IMR-90 (cell line): ENCODE measurements at regions not wholly inside any gene's neighbourhood (a gene's known extent, or its start where the extent isn't known, plus 50 kb on each side); places are given as distances from the start of the nearest gene placed in this dataset.

Experiments
- ATAC-seq: fragments of 200-7000 bp; cut with Tn5 transposase; 2 replicates; pipeline ENCODE4 v1.9.1; 2020; ENCODE audit warnings: low read depth, mild to moderate bottlenecking, moderate library complexity
- BruUV-seq: library from RNA; stranded (reverse); fragments of 400-500 nt; replicated peaks from 2 replicates; lab custom pipeline; 2021; lab: Mats Ljungman, UMichigan
- CTCF ChIA-PET: fragments of 300-600 bp; formaldehyde crosslinking; extraction: SDS; loops from one replicate; lab custom pipeline; 2021; ENCODE audit warnings: antibody characterized with exemption; lab: Yijun Ruan, JAX
- POLR2A ChIA-PET: fragments of 300-600 bp; sonication (Branson Sonifier 250); formaldehyde crosslinking; loops from one replicate; lab custom pipeline; 2022; ENCODE audit warnings: antibody characterized with exemption; ENCODE audit not compliant: unreplicated experiment; lab: Charles Lee
- DNase-seq: peaks from one replicate; pipeline ENCODE4 v3.0.0; 2013
- H2AFZ ChIP-seq: replicated peaks from 2 replicates; pipeline ENCODE3; 2013; ENCODE audit warnings: low read length, mild to moderate bottlenecking; ENCODE audit not compliant: poor library complexity
- H2AK5ac ChIP-seq: 2 replicates; pipeline ENCODE4 v1.6.1; 2013; ENCODE audit warnings: low read depth, low read length, inconsistent platforms
- H2AK9ac ChIP-seq: replicated peaks from 2 replicates; pipeline ENCODE3; 2013; ENCODE audit warnings: mild to moderate bottlenecking, low read depth, low read length, moderate library complexity; ENCODE audit not compliant: poor library complexity
- H2BK120ac ChIP-seq: 2 replicates; pipeline ENCODE4 v1.6.1; 2013; ENCODE audit warnings: low read depth, low read length, inconsistent platforms
- H2BK15ac ChIP-seq: 3 replicates; pipeline ENCODE4 v1.6.1; 2013; ENCODE audit warnings: low read depth, low read length, inconsistent platforms
- H2BK20ac ChIP-seq: 2 replicates; pipeline ENCODE4 v1.6.1; 2013; ENCODE audit warnings: low read depth, mild to moderate bottlenecking, inconsistent platforms, low read length, moderate library complexity
- H2BK5ac ChIP-seq: 2 replicates; pipeline ENCODE4 v1.6.1; 2013; ENCODE audit warnings: mild to moderate bottlenecking, low read depth, low read length, inconsistent platforms; ENCODE audit not compliant: poor library complexity, severe bottlenecking
- H3K14ac ChIP-seq: replicated peaks from 2 replicates; pipeline ENCODE4 v1.6.1; 2013; ENCODE audit warnings: low read depth, low read length, inconsistent platforms
- H3K18ac ChIP-seq: 2 replicates; pipeline ENCODE4 v1.6.1; 2013; ENCODE audit warnings: low read depth, low read length, control low read depth
- H3K23ac ChIP-seq: 2 replicates; pipeline ENCODE4 v1.6.1; 2013; ENCODE audit warnings: low read depth, low read length, inconsistent platforms
- H3K27ac ChIP-seq: 2 replicates; pipeline ENCODE4 v1.5.1; 2013; ENCODE audit warnings: mild to moderate bottlenecking, control low read depth, low read length; ENCODE audit not compliant: insufficient read depth
- H3K27me3 ChIP-seq: 2 replicates; pipeline ENCODE4 v1.6.1; 2013; ENCODE audit warnings: low read length; ENCODE audit not compliant: control insufficient read depth, insufficient read depth
- H3K36me3 ChIP-seq: 2 replicates; pipeline ENCODE4 v1.6.1; 2013; ENCODE audit warnings: low read length, mixed read lengths; ENCODE audit not compliant: control insufficient read depth, insufficient read depth
- H3K4ac ChIP-seq: 2 replicates; pipeline ENCODE4 v1.6.1; 2013; ENCODE audit warnings: low read depth, low read length, inconsistent platforms
- H3K4me1 ChIP-seq: 2 replicates; pipeline ENCODE4 v1.6.1; 2013; ENCODE audit warnings: low read length, mixed read lengths; ENCODE audit not compliant: control insufficient read depth, insufficient read depth
- H3K4me2 ChIP-seq: 2 replicates; pipeline ENCODE4 v1.6.1; 2013; ENCODE audit warnings: low read depth, mild to moderate bottlenecking, control low read depth, low read length, moderate library complexity
- H3K4me3 ChIP-seq: 2 replicates; pipeline ENCODE4 v1.5.1; 2013; ENCODE audit warnings: low read depth, mild to moderate bottlenecking, control low read depth, low read length, moderate library complexity; ENCODE audit not compliant: insufficient read depth
- H3K56ac ChIP-seq: 2 replicates; pipeline ENCODE4 v1.6.1; 2013; ENCODE audit warnings: low read length, inconsistent platforms; ENCODE audit not compliant: insufficient read depth; ENCODE audit errors: extremely low read depth
- H3K79me1 ChIP-seq, 2 experiments: 2 replicates each; pipeline ENCODE4 v1.6.1; 2013; ENCODE audit warnings: low read length in 2 of 2, inconsistent platforms in 1 of 2, low read depth in 1 of 2
- H3K9ac ChIP-seq: 2 replicates; pipeline ENCODE4 v1.6.1; 2013; ENCODE audit warnings: low read depth, low read length, control low read depth
- H3K9me1 ChIP-seq: 2 replicates; pipeline ENCODE4 v1.6.1; 2013; ENCODE audit warnings: low read length, inconsistent platforms; ENCODE audit not compliant: insufficient read depth
- H3K9me3 ChIP-seq: 2 replicates; pipeline ENCODE4 v1.6.1; 2013; ENCODE audit warnings: low read length; ENCODE audit not compliant: control insufficient read depth, insufficient read depth
- H4K20me1 ChIP-seq: 2 replicates; pipeline ENCODE4 v1.6.1; 2013; ENCODE audit warnings: low read length, inconsistent platforms; ENCODE audit not compliant: insufficient read depth
- H4K5ac ChIP-seq: 2 replicates; pipeline ENCODE4 v1.6.1; 2013; ENCODE audit warnings: mild to moderate bottlenecking, low read depth, low read length, control low read depth
- H4K8ac ChIP-seq, 2 experiments: 2 replicates each; pipeline ENCODE4 v1.6.1; 2013; ENCODE audit warnings: low read depth in 2 of 2, low read length in 2 of 2, control low read depth in 1 of 2, inconsistent platforms in 1 of 2
- H4K91ac ChIP-seq: 2 replicates; pipeline ENCODE4 v1.6.1; 2013; ENCODE audit warnings: low read depth, low read length, inconsistent platforms; ENCODE audit not compliant: insufficient read depth
- WGBS, 2 experiments: methylation state at CpG; one replicate each; pipeline versions ENCODE4 v1.1.5 to v1.1.7; 2013; ENCODE audit warnings: missing lambda C conversion rate in 2 of 2; ENCODE audit not compliant: insufficient read length in 1 of 2; ENCODE audit errors: extremely low coverage in 2 of 2; 5-methylcytosine and 5-hydroxymethylcytosine counted together
- dilution Hi-C: fragments of 300-500 bp; cut with HindIII; formaldehyde crosslinking; loops from one replicate; pipeline ENCODE4 v1.14.3; 2018; ENCODE audit warnings: low sequenced_read_pairs; ENCODE audit not compliant: unreplicated experiment
- in situ Hi-C: fragments of 300-500 bp; cut with MboI; formaldehyde crosslinking; loops from 3 replicates; pipeline ENCODE4 v1.14.3; 2019; ENCODE audit warnings: low sequenced_read_pairs, inconsistent platforms, mixed read lengths
- intact Hi-C: fragments of 100-400 bp; cut with micrococcal nuclease; formaldehyde crosslinking; loops from 2 replicates; pipeline ENCODE4 v1.10.0; 2022
- TF ChIP-seq, protein P1 (sequence below): fragments of 150-350 bp; IDR thresholded peaks from 2 replicates; pipeline ENCODE4 v1.6.1; 2016; ENCODE audit warnings: low read depth, mild to moderate bottlenecking, low read length, moderate library complexity, borderline replicate concordance

DNA sequence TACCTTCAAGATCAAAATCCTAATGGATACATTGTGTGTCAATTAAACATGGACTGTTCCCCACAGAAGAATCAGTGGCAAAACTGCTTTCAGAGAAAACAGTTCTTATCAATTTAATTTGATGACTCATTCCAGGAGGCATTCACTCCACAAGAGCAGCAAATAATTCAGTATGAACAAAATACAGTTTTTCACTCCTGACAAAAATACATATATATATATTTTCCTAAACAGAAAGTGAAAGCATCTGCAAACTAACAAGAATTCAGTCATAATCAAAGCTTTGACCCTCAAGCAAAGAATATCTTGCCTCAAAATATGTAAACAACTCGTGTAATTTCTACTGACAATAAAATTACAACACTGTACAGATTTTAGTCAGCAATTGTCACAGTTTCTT is 685.1 kb upstream of the SLC8A1 start:
- in situ Hi-C loops = no loop called here
- WGBS, 2 experiments = 0% methylated on average over 1 of the region's 1 CpG; no CpG with 5 or more reads in 1 of the 2 experiments

More for the DNA sequence above, 685.1 kb upstream of the SLC8A1 start:
- Histone ChIP-seq H2AK9ac (no peak overlapping the region), H4K5ac (no peak overlapping the region), H2AK5ac (no peak overlapping the region), H4K8ac (no peak overlapping the region), H3K14ac (no peak overlapping the region), H2BK15ac (no peak overlapping the region), H3K56ac (no peak overlapping the region), H3K27me3 (no peaks in the 10 kb centered on the region), H3K9me3 (no peaks in the 10 kb centered on the region), H2BK20ac (no peak overlapping the region), H3K4me3 (no peak overlapping the region), H4K91ac (no peak overlapping the region), H3K23ac (no peak overlapping the region), H3K9ac (no peak overlapping the region), H2BK5ac (no peak overlapping the region), H3K18ac (no peak overlapping the region), H4K20me1 (no peaks in the 10 kb centered on the region), H3K4ac (no peak overlapping the region), H3K79me1 (no peaks in the 10 kb centered on the region), H3K4me2 (no peak overlapping the region), H3K9me1 (no peaks in the 10 kb centered on the region), H3K27ac (no peak overlapping the region), H3K4me1 (no peaks in the 10 kb centered on the region), H2AFZ (no peak overlapping the region), H3K36me3 (no peaks in the 10 kb centered on the region), H2BK120ac (no peak overlapping the region)
- DNase-seq (no peak), ATAC-seq (no peak)
- intact Hi-C loops (no loop called here), dilution Hi-C loops (no loop called here)
- ChIA-PET POLR2A (no interaction called here), CTCF (no interaction called here)
- BruUV-seq = no TSS peak
- TF ChIP-seq, protein P1, sequence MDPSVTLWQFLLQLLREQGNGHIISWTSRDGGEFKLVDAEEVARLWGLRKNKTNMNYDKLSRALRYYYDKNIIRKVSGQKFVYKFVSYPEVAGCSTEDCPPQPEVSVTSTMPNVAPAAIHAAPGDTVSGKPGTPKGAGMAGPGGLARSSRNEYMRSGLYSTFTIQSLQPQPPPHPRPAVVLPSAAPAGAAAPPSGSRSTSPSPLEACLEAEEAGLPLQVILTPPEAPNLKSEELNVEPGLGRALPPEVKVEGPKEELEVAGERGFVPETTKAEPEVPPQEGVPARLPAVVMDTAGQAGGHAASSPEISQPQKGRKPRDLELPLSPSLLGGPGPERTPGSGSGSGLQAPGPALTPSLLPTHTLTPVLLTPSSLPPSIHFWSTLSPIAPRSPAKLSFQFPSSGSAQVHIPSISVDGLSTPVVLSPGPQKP = no peak
